Loucy (cell line): ENCODE measurements at regions not wholly inside any gene's neighbourhood (a gene's known extent, or its start where the extent isn't known, plus 50 kb on each side); places are given as distances from the start of the nearest gene placed in this dataset.

ENCODE experiments used
- H2AFZ ChIP-seq: fragments of 200-600 bp; sonication (generic); 2 replicates; pipeline ENCODE4 v1.6.0; 2016; ENCODE audit warnings: antibody characterized with exemption, mild to moderate bottlenecking, low read length, moderate library complexity
- H3F3A ChIP-seq: fragments of 200-600 bp; 2 replicates; pipeline ENCODE4 v1.6.0; 2016; ENCODE audit warnings: antibody characterized with exemption, low read depth, mild to moderate bottlenecking
- H3K27me3 ChIP-seq: fragments of 200-600 bp; sonication (generic); 2 replicates; pipeline ENCODE4 v1.6.1; 2014; ENCODE audit warnings: low read length, mild to moderate bottlenecking; ENCODE audit not compliant: insufficient read depth, poor library complexity, severe bottlenecking
- H3K36me3 ChIP-seq: fragments of 200-600 bp; sonication (generic); 2 replicates; pipeline ENCODE4 v1.6.1; 2016; ENCODE audit warnings: low read length; ENCODE audit not compliant: insufficient read depth
- H3K4me1 ChIP-seq: fragments of 200-600 bp; sonication (generic); 2 replicates; pipeline ENCODE4 v1.5.1; 2014; ENCODE audit warnings: low read length, mild to moderate bottlenecking; ENCODE audit not compliant: insufficient read depth, poor library complexity, severe bottlenecking
- H3K4me2 ChIP-seq: fragments of 200-600 bp; sonication (generic); 2 replicates; pipeline ENCODE4 v1.6.0; 2014; ENCODE audit warnings: antibody characterized with exemption, low read length, low read depth, mild to moderate bottlenecking; ENCODE audit not compliant: poor library complexity, severe bottlenecking
- H3K4me3 ChIP-seq: fragments of 200-600 bp; sonication (generic); 2 replicates; pipeline ENCODE4 v1.5.1; 2014; ENCODE audit warnings: low read length, mild to moderate bottlenecking, mixed read lengths; ENCODE audit not compliant: poor library complexity, severe bottlenecking
- H3K79me2 ChIP-seq: fragments of 200-600 bp; sonication (generic); 2 replicates; pipeline ENCODE4 v1.6.1; 2014; ENCODE audit warnings: low read length; ENCODE audit not compliant: insufficient read depth
- H3K9ac ChIP-seq: fragments of 200-600 bp; sonication (generic); 2 replicates; pipeline ENCODE4 v1.6.0; 2014; ENCODE audit warnings: mild to moderate bottlenecking, low read depth, low read length, moderate library complexity; ENCODE audit not compliant: poor library complexity, severe bottlenecking
- H3K9me2 ChIP-seq: fragments of 200-600 bp; sonication (generic); replicated peaks from 2 replicates; pipeline ENCODE4 v1.6.1; 2016; ENCODE audit warnings: low read depth, low read length, mixed read lengths
- H3K9me3 ChIP-seq: fragments of 200-600 bp; sonication (generic); 2 replicates; pipeline ENCODE4 v1.6.1; 2014; ENCODE audit warnings: mild to moderate bottlenecking, antibody characterized with exemption, low read length, low read depth; ENCODE audit not compliant: insufficient read depth
- H4K20me1 ChIP-seq: fragments of 200-600 bp; sonication (generic); 2 replicates; pipeline ENCODE4 v1.6.0; 2014; ENCODE audit warnings: antibody characterized with exemption, low read length, mild to moderate bottlenecking; ENCODE audit not compliant: insufficient read depth, poor library complexity, severe bottlenecking
- EZH2phosphoT487 ChIP-seq: fragments of 200-600 bp; IDR thresholded peaks from 2 replicates; pipeline ENCODE4 v1.6.1; 2018; ENCODE audit warnings: antibody characterized with exemption, mild to moderate bottlenecking, moderate library complexity, borderline replicate concordance
- TF ChIP-seq, protein P1 (sequence below): fragments of 200-600 bp; sonication (generic); conservative IDR thresholded peaks from 2 replicates; pipeline ENCODE4 v1.5.1; 2014; ENCODE audit warnings: mild to moderate bottlenecking, antibody characterized with exemption, low read length

DNA sequence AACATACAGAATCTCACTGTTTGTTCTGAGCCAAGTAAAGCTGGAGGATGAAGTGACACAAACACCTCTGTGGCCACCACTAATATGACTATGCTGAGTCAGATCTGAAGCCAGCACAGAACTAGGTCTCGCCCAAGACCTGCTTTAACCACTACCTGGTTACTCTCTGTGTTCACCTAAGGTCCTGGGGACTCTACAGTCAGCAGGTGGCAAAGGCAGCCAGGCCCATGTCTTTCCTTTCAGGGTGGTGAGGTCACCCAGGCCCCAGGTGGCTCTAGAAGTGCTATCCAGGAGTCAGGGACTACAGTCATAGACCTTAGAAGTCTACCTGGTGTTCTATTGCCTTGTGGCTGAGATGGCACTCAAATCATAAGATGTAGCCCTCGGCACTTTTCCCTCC lies 287.9 kb upstream of the ARRDC4 start:
- Histone ChIP-seq H3K79me2 (no peaks in the 10 kb centered on the region), H3K9me3 (no peaks in the 10 kb centered on the region; the same call in 1 of the 2 replicates), H2AFZ (no peak overlapping the region), H4K20me1 (no peaks in the 10 kb centered on the region), H3K9ac (no peak overlapping the region), H3F3A (no peaks in the 10 kb centered on the region), H3K4me3 (no peak overlapping the region), H3K4me1 (no peaks in the 10 kb centered on the region), H3K36me3 (no peaks in the 10 kb centered on the region), H3K9me2 (no peaks in the 10 kb centered on the region), H3K27me3 (no peaks in the 10 kb centered on the region), H3K4me2 (no peak overlapping the region)
- TF ChIP-seq, protein P1, sequence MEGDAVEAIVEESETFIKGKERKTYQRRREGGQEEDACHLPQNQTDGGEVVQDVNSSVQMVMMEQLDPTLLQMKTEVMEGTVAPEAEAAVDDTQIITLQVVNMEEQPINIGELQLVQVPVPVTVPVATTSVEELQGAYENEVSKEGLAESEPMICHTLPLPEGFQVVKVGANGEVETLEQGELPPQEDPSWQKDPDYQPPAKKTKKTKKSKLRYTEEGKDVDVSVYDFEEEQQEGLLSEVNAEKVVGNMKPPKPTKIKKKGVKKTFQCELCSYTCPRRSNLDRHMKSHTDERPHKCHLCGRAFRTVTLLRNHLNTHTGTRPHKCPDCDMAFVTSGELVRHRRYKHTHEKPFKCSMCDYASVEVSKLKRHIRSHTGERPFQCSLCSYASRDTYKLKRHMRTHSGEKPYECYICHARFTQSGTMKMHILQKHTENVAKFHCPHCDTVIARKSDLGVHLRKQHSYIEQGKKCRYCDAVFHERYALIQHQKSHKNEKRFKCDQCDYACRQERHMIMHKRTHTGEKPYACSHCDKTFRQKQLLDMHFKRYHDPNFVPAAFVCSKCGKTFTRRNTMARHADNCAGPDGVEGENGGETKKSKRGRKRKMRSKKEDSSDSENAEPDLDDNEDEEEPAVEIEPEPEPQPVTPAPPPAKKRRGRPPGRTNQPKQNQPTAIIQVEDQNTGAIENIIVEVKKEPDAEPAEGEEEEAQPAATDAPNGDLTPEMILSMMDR, result no peak
- TF ChIP-seq EZH2phosphoT487, result no peak

DNA sequence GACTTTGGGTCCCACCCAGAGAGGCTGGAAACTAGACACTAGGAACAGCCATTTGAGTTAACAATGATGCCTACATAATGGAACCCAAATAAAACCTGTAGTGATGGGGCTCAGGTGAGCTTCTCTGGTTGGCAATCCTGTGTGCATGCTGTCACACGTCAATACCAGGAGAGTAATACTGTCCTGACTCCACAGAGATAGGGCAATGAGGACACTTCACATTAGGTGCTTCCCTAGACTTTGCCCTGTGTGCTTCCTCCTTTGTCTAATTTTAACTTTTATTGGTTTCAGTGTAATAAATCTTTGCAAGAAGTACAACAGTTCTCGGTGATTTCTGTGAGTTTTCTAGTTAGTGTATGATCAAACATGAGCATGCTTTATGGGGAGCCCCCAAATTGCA lies 281.8 kb upstream of the ARRDC4 start:
- Histone ChIP-seq H3K9me2 (no peaks in the 10 kb centered on the region), H3K4me1 (no peaks in the 10 kb centered on the region), H3K79me2 (no peaks in the 10 kb centered on the region), H3K9ac (no peak overlapping the region), H3K27me3 (no peaks in the 10 kb centered on the region), H3K4me3 (no peak overlapping the region), H3K4me2 (no peak overlapping the region), H3F3A (no peaks in the 10 kb centered on the region), H3K9me3 (no peaks in the 10 kb centered on the region; the same call in 1 of the 2 replicates), H4K20me1 (no peaks in the 10 kb centered on the region), H2AFZ (no peak overlapping the region), H3K36me3 (no peaks in the 10 kb centered on the region)
- no peak for TF ChIP-seq EZH2phosphoT487
- TF ChIP-seq, protein P1, result no peak

DNA sequence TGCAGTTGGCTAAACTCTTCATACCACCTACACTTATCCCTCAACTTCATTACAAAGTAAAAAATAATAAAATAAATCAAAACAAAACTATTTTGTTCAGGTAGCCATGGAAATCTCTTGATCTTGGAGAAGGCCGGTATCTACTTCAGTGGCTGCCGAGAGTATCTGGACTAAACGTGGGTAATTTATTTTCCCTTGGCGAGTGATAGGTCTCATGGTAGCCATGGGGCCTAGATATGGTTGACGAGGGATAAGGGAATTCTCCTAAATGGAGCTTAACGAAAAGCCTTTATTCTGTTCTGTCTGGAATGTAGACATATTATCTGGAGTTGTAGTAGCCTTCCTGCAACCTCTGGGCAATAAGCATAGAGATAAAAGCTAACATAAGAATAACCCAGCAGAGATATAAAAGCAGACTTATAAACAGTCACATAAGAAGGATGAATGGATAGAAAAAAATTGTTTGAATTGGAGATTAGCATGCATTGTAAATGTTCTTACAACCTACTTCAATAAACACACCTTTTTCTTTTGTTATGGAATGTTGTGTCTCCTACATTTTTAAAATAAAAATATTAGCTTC lies 281.3 kb upstream of the ARRDC4 start:
- Histone ChIP-seq H3F3A (no peaks in the 10 kb centered on the region), H3K9me2 (no peaks in the 10 kb centered on the region), H2AFZ (no peak overlapping the region), H3K4me3 (no peak overlapping the region), H3K79me2 (no peaks in the 10 kb centered on the region), H3K4me1 (no peaks in the 10 kb centered on the region), H3K9me3 (no peaks in the 10 kb centered on the region), H3K36me3 (no peaks in the 10 kb centered on the region), H4K20me1 (no peaks in the 10 kb centered on the region), H3K27me3 (no peaks in the 10 kb centered on the region), H3K9ac (no peak overlapping the region), H3K4me2 (no peak overlapping the region)
- TF ChIP-seq, protein P1, result no peak
- TF ChIP-seq EZH2phosphoT487, result no peak
